AG09309 (cell line): ENCODE measurements at regions not wholly inside any gene's neighbourhood (a gene's known extent, or its start where the extent isn't known, plus 50 kb on each side); places are given as distances from the start of the nearest gene placed in this dataset.

Experiments used
- DNase-seq: peaks from one replicate; pipeline ENCODE4 v3.0.0-alpha.2; 2010; ENCODE audit warnings: low read depth
- H3K4me3 ChIP-seq: 2 replicates; pipeline ENCODE4 v1.5.1; 2011; ENCODE audit warnings: mild to moderate bottlenecking, low read depth, low read length, moderate library complexity; ENCODE audit not compliant: control insufficient read depth
- TF ChIP-seq, protein P1 (sequence below): IDR thresholded peaks from 2 replicates; pipeline ENCODE4 v1.5.1; 2011; ENCODE audit warnings: mild to moderate bottlenecking, low read depth, low read length, inconsistent platforms; ENCODE audit not compliant: insufficient read depth, control insufficient read depth; ENCODE audit errors: missing control alignments

DNA sequence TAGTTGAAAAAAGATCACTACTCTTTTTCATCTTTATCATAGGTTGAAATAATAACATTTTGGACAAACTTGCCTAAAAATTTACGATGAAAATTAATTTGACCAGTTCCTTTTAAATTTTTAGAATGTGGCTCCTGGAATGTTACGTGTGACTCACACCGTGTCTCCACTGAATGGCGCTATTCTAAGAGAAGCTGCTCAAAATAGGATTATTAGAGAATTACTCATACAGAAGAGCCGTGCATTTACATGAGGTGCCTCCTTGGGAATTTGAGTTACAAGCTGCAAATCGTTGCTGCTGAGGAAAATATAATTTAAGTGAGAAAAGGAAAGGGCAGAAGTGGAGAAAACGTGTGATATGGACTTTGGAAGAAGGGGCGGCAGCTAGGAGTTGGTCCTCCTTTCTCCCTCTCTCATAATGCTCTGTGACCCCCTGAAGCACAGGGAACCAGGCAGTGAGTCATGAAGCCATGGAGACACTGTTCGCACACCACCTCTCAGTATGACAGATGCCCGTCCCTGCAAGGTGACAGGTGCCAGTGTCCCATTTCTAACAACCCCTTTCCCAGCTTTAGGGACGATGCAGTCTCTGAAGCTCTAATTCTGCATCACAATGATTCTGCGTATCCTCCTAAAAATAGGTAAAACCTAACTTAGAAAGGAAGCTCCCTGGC, 323.2 kb upstream of the COBL start:
- H3K4me3 ChIP-seq, result no peak overlapping the region
- DNase-seq, result no peak
- TF ChIP-seq, protein P1, sequence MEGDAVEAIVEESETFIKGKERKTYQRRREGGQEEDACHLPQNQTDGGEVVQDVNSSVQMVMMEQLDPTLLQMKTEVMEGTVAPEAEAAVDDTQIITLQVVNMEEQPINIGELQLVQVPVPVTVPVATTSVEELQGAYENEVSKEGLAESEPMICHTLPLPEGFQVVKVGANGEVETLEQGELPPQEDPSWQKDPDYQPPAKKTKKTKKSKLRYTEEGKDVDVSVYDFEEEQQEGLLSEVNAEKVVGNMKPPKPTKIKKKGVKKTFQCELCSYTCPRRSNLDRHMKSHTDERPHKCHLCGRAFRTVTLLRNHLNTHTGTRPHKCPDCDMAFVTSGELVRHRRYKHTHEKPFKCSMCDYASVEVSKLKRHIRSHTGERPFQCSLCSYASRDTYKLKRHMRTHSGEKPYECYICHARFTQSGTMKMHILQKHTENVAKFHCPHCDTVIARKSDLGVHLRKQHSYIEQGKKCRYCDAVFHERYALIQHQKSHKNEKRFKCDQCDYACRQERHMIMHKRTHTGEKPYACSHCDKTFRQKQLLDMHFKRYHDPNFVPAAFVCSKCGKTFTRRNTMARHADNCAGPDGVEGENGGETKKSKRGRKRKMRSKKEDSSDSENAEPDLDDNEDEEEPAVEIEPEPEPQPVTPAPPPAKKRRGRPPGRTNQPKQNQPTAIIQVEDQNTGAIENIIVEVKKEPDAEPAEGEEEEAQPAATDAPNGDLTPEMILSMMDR, result no peak

DNA sequence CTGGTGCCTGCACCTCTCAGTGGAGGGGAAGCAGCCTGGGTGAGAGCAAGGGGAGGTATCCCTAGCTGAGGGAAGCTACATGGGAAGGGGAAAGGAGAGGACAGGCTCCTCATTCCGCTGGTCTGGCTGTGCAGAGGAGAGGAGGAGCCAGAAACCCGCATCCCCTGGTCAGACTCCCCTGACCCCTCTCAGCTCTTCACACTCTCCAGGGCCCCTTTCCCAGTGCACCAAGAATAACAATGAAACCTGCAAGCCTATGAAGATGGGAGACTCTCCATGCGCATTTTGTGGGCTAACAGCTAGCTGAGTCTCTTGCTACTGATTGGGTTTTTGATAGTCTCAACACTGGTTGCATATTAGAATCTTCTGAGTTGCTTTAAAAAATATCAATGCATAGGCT, 319.9 kb upstream of the COBL start:
- DNase-seq, result no peak
- H3K4me3 ChIP-seq, result no peak overlapping the region
- TF ChIP-seq, protein P1, result no peak

DNA sequence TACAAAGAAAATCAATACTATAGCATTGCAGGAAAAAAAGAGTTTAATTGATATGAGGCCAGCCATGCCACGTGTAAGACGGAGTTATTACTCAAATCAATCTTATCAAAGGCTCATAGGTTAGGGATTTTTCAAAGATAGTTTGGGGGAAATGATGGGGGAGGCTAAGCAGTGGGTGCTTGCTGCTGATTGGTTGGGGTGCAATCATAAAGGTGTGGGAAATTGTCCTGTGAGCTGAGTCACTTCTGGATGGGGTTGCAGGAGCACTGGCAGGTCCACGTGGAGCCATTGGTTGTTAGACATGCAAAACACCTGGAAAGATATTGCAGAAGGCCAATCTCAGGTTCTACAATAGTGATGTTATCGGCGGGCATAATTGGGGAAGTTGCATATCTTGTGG, 319.2 kb upstream of the COBL start:
- TF ChIP-seq, protein P1, result no peak
- no peak for DNase-seq
- H3K4me3 ChIP-seq, result no peak overlapping the region

DNA sequence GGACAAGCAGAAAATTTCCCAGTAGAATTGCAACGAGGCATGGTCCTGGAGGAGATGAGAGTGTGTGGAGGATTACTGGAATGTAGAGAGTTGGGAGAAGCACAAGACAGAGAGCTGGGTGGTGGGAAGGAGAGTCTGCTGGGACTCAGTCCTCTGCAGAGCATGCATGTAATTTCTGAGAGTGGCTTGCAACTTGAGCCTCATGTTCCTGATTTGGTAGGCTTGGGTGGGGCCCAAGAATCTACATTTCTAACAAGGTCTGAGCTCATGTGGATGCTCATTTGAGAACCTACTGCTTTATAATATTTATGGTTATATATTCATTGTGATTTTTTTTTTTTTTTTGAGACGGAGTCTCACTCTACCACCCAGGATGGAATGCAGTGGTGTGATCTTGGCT, 317.9 kb upstream of the COBL start:
- TF ChIP-seq, protein P1, result no peak
- DNase-seq, result no peak
- H3K4me3 ChIP-seq, result no peak overlapping the region

DNA sequence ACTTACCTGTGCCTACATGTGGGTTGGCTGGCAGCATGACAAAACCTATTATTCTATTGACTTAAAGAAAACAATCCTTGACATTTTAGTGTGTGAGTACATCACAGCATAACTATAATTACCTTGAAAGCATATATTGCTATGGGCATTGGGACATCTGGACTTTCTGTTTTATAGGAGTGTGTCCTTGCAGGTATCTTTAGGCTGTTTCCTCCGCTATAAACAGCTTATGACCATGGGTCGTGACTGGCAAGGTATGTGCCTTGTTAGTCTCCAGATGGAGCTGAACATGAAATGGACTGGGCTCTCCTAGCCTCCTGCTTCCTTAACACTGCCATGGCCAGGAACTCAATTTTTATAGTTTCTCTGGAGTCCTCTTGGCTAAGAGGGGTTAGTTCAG, 317.4 kb upstream of the COBL start:
- TF ChIP-seq, protein P1, result no peak

DNA sequence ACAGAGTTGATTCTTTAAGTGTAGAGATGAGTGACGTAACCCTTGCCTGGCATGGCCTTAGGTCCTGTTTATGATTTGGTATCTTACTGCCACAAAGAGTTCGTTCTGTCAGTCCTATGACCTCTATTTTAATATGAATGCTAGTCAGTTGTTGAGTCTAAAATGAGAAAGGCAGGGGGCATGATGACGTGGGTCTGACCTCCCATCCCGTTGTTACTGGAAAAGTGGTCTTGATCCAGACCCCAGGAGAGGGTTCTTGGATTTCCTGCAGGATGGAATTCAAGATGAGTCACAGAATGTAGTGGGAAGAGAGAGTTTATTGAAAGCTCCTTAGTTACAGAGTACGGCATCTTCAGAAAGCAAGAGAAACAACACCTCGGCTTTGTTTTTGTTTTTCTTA, 317.0 kb upstream of the COBL start:
- no peak for DNase-seq
- TF ChIP-seq, protein P1, result no peak
- H3K4me3 ChIP-seq, result no peak overlapping the region

More for the DNA sequence above, 317.4 kb upstream of the COBL start:
- H3K4me3 ChIP-seq, result no peak overlapping the region
- no peak for DNase-seq
